Cardiac fibroblast (primary cell): ENCODE measurements at regions not wholly inside any gene's neighbourhood (a gene's known extent, or its start where the extent isn't known, plus 50 kb on each side); places are given as distances from the start of the nearest gene placed in this dataset.

Experiments used
- DNase-seq, 2 donors: peaks; one replicate each; pipeline versions ENCODE4 v3.0.0 to v3.0.0-alpha.2; 2010; ENCODE audit warnings: low read depth in 2 of 2
- H3K4me3 ChIP-seq, 2 donors: replicated peaks in 1 of 2; 1 replicate in 1 of 2; 2 replicates in 1 of 2; pipeline ENCODE4 v1.5.1; 2011; ENCODE audit warnings: low read depth in 2 of 2, low read length in 2 of 2, mild to moderate bottlenecking in 2 of 2, moderate library complexity in 1 of 2
- TF ChIP-seq, protein P1 (sequence below): IDR thresholded peaks from one replicate; pipeline ENCODE4 v1.5.1; 2011; ENCODE audit warnings: low read depth, mild to moderate bottlenecking, low read length, inconsistent platforms

DNA sequence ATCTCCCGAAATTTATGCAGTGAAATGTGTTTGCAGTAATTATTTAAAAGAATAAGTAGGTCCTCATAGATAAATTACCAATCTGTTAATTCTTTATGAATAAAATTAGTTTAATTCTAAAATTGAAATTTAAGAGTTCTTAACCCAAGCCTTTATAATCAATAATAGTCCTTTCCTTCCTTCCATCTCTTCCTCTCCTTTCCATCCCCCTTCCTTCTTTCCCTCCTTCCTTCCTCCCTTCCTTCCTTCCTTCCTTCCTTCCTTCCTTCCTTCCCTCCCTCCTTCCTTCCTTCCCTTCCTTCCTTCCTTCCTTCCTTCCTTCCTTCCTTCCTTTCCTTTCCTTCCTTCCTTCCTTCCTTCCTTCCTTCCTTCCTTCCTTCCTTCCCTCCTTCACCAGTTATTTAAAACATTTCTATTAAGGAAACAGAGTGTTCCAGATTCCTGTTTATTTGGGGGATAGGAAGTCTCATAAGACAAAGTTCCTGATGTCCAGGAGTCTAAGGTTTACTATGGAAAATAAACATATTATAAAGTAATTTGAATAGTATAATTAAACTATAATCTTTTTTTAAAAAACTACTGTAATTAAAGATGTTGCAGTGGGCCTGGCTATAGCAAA lies 285.3 kb upstream of the NOX3 start:
- no peak for DNase-seq
- no peak overlapping the region for H3K4me3 ChIP-seq
- TF ChIP-seq, protein P1, sequence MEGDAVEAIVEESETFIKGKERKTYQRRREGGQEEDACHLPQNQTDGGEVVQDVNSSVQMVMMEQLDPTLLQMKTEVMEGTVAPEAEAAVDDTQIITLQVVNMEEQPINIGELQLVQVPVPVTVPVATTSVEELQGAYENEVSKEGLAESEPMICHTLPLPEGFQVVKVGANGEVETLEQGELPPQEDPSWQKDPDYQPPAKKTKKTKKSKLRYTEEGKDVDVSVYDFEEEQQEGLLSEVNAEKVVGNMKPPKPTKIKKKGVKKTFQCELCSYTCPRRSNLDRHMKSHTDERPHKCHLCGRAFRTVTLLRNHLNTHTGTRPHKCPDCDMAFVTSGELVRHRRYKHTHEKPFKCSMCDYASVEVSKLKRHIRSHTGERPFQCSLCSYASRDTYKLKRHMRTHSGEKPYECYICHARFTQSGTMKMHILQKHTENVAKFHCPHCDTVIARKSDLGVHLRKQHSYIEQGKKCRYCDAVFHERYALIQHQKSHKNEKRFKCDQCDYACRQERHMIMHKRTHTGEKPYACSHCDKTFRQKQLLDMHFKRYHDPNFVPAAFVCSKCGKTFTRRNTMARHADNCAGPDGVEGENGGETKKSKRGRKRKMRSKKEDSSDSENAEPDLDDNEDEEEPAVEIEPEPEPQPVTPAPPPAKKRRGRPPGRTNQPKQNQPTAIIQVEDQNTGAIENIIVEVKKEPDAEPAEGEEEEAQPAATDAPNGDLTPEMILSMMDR: no peak

DNA sequence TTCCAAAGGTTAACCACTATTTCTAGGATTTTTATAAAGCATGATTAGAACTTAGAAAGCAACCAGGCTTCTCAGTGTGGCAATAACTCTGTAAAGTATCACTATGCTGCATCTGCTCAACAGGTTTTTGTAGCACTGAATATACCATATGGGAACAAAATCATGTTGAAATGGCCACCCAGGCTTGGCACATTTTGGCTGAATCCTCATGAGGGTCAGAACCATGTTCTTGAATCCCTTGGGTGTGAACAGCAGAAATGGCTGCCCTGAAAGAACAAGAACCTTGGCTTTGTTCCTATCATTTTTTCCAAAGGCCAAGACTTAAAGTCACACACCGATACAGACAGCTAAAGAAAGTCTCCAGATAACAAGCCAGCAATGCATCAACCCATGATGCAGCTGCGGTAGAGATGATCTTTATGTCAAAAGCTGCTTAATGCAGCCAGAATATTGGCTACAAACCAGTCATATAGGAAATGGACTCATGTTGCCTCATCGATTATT lies 283.0 kb upstream of the NOX3 start:
- TF ChIP-seq, protein P1: no peak
- no peak for DNase-seq
- no peak overlapping the region for H3K4me3 ChIP-seq

DNA sequence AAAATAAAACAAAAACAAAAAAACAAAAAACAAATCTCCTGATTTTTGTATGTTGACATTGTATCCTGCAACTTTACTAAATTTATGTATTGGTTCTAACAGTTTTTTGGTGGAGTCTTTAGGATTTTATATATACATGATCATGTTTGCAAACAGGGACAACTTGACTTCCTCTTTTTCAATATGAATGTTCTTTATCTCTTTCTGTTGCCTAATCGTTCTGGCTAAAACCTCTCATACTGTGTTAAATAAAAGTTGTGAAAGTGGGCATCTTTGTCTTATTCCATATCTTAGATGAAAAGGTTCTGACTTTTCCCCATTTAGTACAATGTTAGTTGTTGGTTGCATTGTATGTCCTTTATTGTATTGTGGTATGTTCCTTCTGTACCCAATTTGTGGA lies 261.7 kb upstream of the NOX3 start:
- no peak for DNase-seq
- no peak overlapping the region for H3K4me3 ChIP-seq
- TF ChIP-seq, protein P1: no peak

DNA sequence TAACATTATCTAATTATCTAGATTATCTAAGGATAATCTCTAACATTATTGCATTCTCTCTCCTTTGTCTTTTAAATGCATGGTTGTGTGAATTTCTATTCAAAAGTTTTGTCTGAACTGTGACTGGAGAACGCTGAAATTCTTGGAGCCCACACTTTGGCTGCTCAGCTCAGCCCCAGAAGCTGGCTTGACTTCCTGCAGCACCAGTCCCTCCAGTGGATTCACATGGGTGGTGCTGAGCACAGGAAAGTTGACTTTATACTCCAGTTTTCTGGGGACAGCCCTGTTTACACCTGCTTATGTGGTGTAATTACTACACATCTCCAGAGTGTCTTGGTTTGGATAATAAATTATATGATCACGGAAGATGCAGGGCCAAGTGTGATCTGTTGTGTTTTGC lies 255.1 kb upstream of the NOX3 start:
- H3K4me3 ChIP-seq: no peak overlapping the region
- no peak for DNase-seq
- TF ChIP-seq, protein P1: no peak

DNA sequence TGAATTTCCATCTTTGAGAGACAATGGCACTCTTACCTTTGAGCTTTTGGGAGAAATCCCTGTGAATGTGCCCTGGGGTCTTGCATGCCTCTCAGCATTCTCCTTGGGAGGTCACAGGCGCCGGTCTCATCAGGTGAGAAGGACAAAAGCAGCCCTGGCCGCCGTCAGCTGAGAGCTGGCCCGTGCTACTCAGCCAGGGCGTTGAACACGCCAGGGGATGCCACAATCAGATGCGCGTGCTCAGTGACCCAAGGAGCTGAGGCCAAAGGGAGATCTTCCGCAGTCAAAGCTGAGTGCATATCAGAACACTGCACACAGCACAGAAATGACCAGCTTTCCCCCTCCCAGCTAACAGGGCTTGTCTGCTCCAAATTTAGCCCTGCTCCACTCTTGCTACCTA lies 253.6 kb upstream of the NOX3 start:
- TF ChIP-seq, protein P1: no peak
- no peak for DNase-seq
- H3K4me3 ChIP-seq: no peak overlapping the region

DNA sequence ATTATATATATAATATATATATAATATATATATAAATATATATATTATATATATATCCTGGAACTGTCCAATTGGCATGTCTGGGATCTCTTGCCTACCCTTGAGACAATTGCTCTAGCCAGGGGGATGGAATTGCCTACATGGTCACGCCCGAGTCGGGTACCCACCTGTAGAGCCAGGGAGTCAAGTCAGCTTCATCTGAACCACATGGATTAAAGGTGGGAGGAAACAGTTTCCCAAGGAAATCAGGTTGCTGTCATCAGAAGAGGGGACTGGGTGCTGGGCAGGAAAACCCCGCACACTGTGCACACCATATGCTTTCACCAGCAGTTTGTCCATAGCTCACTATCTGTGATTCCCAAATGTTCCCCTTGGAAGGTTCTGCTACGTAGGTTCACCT lies 252.5 kb upstream of the NOX3 start:
- H3K4me3 ChIP-seq: no peak overlapping the region
- DNase-seq: no peak
- TF ChIP-seq, protein P1: no peak

DNA sequence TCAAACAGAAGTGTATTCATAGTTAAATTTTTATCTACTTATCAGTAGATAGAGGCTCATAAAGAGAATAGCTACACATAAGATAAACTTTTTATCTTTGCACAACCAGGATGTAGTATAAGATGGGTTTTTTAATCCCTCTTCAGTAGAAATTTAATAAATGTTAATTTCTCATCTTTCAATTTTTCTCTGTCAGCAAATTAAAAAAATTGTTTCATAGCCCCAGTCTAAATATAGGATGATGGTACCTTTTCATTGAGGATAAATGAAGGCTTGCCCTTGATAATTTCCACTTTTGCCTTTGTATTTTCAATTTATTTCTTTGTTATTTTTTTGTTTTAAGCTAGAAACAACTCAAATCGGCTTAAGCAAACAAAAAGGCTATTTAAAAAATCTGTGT lies 251.2 kb upstream of the NOX3 start:
- H3K4me3 ChIP-seq: no peak overlapping the region
- TF ChIP-seq, protein P1: no peak
- DNase-seq: no peak
